ENCODE measurements at regions not wholly inside any gene's neighbourhood (a gene's known extent, or its start where the extent isn't known, plus 50 kb on each side); places are given as distances from the start of the nearest gene placed in this dataset.
"Not testable (repeated sequence)": the region's sequence is repeated elsewhere in the genome, so short reads cannot be mapped to it uniquely, and the experiment has no call there.

- no peak for TF ChIP-seq CTCF (conservative IDR thresholded peaks at IDR 0.05; ENCODE audit: low read depth, low read length)
Measured at GRCh38 chr10:33835556-33835955, 501.1 kb upstream of the NRP1 start.

GRCh38 chr10:33833566-33833965, 499.1 kb upstream of the NRP1 start:
- DNase-seq (ENCODE audit: low read depth), result no peak
- TF ChIP-seq CTCF (conservative IDR thresholded peaks at IDR 0.05; ENCODE audit: low read depth, low read length), result no peak
- H3K4me3 ChIP-seq (ENCODE audit: low read depth, low read length), result no peak overlapping the region

More at GRCh38 chr10:33835556-33835955, 501.1 kb upstream of the NRP1 start:
- DNase-seq (ENCODE audit: low read depth), result no peak
- no peak overlapping the region for H3K4me3 ChIP-seq (ENCODE audit: low read depth, low read length)

GRCh38 chr10:33832124-33832787, 497.8 kb upstream of the NRP1 start:
- no peak for DNase-seq (ENCODE audit: low read depth)
- no peak overlapping the region for H3K4me3 ChIP-seq (ENCODE audit: low read depth, low read length)
- no peak for TF ChIP-seq CTCF (conservative IDR thresholded peaks at IDR 0.05; ENCODE audit: low read depth, low read length)

GRCh38 chr10:33831591-33831990, 497.1 kb upstream of the NRP1 start:
- no peak for DNase-seq (ENCODE audit: low read depth)
- TF ChIP-seq CTCF (conservative IDR thresholded peaks at IDR 0.05; ENCODE audit: low read depth, low read length), result no peak
- H3K4me3 ChIP-seq (ENCODE audit: low read depth, low read length), result no peak overlapping the region

GRCh38 chr10:33829899-33830298, 495.4 kb upstream of the NRP1 start:
- H3K4me3 ChIP-seq (ENCODE audit: low read depth, low read length); DNase-seq (ENCODE audit: low read depth): not testable (repeated sequence)

- H3K4me3 ChIP-seq (ENCODE audit: low read depth, low read length), result no peak overlapping the region
- no peak for TF ChIP-seq CTCF (conservative IDR thresholded peaks at IDR 0.05; ENCODE audit: low read depth, low read length)
- DNase-seq (ENCODE audit: low read depth), result no peak
Measured at GRCh38 chr10:33828592-33828991, 494.1 kb upstream of the NRP1 start.

GRCh38 chr10:33826186-33826585, 491.7 kb upstream of the NRP1 start:
- no peak for TF ChIP-seq CTCF (conservative IDR thresholded peaks at IDR 0.05; ENCODE audit: low read depth, low read length)
- DNase-seq (ENCODE audit: low read depth), result no peak
- H3K4me3 ChIP-seq (ENCODE audit: low read depth, low read length), result no peak overlapping the region
